ENCODE measurements at regions not wholly inside any gene's neighbourhood (a gene's known extent, or its start where the extent isn't known, plus 50 kb on each side); places are given as distances from the start of the nearest gene placed in this dataset.

DNA sequence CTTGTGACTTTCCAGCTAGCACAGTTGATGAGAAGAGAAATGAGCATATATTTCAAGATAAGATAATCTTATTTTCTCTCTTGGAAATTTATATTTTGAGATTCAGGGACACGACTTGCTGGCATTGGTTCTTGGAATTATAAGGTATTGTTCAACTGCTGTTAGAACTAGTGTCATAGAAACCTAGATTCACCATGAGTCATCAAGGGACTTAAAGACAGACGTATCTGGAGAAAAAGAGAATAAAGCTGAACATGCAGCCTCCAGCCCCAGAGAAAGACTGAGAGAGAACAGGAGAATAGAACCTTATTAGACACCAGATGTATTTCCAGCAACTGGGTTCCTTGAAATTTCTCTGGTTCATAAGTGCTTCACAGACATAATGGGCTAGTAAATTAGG is 194.4 kb upstream of the PPFIA2 start:
- TF ChIP-seq CTCF (IDR thresholded peaks at IDR 0.05; ENCODE audit: low read depth, low read length), result no peak
- TF ChIP-seq EZH2phosphoT487 (IDR thresholded peaks at IDR 0.05; ENCODE audit: low read depth), result no peak
